Left kidney (tissue), 1 donor: ENCODE measurements at regions not wholly inside any gene's neighbourhood (a gene's known extent, or its start where the extent isn't known, plus 50 kb on each side); places are given as distances from the start of the nearest gene placed in this dataset.

Experiments
- DNase-seq: peaks from one replicate; pipeline ENCODE4 v3.0.0-alpha.2; 2013

DNA sequence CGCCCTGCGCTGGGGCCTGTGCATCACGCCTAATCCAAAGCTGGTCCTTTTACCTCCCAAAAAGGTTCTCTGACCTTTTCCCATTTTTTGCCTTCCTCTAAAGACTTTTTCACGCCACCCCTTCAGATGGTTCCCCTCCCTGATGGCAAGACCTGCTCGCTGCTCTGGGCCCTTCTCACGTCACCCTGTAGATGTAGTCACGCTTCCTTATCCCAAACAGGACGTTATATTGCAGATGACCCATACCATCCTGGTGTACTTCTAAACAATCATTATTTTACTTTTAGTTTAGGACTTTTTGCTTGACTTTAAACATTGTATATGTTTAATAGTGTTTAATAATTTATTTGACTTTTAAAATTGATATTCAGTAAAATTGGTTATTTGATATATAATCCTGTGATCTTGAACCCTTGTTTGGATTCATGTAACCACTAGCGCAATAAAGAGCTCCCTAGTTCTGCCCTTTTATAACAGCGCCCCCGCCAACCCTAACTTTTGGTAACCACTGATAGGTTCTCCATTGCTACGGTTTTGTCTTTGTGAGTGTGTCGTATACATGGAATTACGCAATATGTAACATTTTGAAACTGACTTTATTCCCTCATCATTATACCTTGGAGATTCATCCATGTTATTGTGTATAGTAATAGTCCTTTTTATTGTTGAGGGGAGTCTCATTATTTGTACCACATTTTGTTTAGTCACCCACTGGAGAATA is 159.0 kb upstream of the CHRNA7 start:
- no peak for DNase-seq

DNA sequence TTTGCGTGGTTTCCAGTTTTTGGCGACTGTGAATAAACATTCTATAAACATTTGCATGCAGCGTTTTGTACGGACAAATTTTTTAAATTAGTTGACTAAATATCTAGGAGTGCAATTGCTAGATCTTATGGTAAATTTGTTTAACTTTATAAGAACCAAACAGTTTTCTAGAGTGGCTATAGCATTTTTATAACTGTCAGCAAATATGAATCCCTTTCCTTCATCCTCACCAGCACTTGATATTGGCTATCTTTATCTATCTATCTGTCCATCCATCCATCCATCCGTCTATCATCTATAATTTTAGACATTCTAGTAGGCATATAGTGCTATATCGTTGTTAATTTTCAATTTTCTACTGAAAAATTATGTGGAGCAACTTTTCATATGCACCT is 158.4 kb upstream of the CHRNA7 start:
- DNase-seq, result no peak

DNA sequence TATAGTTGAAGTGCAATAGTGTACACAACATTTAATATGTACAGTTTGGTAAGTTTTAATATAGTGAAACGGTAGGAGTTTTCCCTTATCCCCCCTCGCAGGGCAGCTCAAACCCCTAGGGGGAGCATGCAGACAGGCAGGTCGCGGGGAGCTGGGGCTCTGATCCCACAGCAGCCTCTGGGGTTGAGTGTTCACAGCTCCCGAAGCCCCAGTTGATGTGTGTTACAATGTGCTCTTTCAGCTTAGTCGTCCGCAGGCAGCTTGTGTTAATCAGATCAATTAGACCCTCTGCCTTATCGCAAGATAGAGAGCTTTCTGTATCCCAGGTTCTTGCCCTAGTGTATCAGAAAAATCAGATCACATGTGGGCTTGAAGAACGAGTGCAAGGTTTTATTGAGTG is 143.1 kb upstream of the CHRNA7 start:
- no peak for DNase-seq

DNA sequence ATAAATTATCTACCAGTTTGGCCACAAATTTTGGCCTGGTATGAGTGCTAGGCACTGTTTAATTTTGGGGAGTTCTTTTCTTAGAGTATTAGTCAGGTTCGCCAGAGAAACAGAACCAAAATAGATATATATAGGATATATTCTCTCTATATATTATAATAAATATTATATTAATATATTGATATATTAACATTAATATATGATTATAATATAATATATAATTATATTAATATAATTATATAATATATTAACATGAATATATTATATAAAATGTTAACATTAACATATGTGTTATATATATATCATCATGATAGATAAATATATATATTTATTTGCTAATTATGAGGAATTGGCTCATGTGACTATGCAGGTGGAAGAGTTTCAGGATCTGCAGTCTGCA is 137.8 kb upstream of the CHRNA7 start:
- DNase-seq, result no peak

DNA sequence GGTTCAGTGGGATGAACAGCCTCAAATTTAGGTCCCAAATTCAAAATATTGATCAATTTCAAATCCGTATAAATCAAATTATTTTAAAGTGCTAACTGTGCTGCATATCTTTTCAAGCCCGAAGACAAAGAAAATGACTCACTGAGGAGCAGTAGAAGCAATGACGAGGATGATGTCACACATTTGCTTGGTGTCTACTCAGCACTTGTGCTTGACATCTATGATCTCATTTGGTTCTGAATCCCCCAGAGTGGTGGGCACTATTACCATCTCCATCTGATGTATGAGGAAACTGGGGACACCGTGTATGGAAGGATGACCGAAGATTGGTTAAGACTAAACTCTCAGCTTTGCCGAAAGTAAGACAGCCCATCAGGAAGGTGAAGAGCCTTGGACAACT is 136.5 kb upstream of the CHRNA7 start:
- DNase-seq, result no peak

DNA sequence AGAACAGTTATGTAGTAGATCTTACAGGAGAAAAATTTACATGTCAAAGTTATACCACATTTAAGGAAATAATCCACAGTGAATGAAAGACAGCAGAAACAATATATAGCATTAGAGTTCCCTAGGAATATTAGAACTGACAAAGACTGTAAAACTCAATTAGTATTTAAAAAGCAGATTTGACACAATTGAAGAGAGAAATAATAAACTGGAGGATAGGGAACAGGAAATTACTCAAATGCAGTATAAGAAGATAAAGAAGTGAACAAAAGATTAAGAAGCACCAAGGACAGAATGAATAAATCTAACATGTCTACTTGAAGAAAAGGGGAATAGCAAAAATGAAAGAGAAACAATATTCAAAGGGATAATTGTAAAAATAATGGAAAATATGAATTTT is 132.6 kb upstream of the CHRNA7 start:
- no peak for DNase-seq

DNA sequence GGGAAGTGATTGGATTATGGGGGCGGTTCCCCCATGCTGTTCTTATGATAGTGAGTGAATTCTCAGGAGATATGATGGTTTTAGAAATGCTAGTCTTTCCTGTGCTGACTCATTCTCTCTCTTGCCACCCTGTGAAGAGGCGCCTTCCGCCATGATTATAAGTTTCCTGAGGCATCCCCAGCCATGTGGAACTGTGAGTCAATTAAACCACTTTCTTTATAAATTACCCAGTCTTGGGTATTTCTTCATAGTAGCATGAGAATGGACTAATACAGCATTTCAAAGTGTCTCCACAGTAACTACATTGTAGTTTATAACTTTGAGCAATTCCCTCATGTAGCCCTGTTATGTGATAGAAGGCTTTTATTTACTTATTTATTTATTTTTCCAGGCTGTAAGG is 128.8 kb upstream of the CHRNA7 start:
- DNase-seq, result no peak

DNA sequence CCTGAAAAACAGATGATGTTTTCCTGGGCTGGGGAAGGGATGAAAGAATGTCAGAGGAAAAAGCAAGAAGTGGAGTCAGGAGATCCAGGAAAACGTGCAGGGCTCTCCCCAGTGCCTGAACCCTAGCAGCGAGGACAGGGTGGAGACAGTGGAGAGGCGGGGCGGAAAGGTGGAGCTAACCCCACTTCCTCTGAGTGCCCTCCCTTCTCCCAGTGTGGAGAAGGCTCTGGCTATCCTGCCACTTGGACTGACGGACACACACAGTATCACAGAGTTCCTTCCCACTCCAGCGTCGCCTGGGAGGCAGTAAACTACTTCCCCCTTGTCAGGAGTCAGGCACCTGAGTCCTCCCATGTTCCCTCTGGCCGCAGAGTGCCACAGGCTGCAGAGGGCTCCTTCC is 125.3 kb upstream of the CHRNA7 start:
- no peak for DNase-seq

DNA sequence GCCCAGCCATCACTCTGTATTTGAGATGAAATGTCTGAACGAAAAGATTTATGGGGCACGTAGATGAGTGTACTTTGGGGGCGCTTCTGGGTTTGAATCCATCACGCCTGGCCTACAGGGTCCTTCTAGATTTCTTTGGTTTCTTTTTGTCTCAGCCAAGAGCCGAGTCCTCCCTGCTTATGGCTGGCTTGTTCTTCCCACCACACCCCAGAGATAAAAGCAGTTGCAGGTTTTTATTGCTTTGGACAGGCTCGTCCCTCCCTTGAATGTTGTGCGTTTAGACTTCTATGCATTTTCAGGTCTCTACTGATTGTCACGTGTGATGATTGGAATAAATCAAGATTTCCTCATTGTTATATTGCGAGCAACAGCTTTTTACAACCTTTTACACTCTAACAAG is 104.8 kb upstream of the CHRNA7 start:
- no peak for DNase-seq

DNA sequence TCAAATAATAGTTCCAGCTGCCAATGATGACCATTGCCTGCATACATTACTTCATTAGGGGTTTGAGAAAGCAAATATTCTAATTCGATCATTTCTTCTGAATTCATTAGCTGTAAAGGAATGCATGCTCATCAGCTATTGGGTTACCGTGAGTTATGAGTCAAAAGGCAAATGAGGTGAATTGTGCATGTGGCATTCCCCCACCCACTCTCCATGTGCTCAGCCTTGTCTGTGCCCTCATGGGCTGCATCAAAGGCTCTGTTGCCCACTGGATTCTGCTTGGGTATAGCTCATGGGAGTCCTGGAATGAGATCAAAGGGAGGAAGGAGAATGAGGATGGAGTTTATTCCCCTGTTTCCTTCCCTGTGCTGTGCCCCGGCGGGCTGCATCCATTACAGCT is 99.3 kb upstream of the CHRNA7 start:
- no peak for DNase-seq

DNA sequence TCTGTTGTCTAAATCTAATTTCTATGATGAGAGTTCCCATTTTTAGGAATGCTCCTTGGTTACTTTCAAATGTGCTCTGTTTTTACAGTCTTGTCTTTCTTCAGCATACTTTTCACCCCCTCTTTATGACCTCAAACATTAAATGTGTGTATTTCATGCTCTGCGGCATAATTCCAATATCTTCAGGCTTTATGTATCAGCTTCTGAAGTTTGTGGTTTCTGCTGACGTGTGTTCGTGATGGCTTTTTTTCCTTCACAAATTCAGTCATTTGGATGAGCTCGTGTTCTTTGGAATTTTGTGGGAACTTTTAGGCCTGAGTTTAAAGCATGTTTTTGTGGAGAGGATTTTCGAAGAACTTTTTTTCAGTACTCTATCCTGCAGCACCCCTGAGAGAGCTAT is 97.7 kb upstream of the CHRNA7 start:
- DNase-seq, result no peak

DNA sequence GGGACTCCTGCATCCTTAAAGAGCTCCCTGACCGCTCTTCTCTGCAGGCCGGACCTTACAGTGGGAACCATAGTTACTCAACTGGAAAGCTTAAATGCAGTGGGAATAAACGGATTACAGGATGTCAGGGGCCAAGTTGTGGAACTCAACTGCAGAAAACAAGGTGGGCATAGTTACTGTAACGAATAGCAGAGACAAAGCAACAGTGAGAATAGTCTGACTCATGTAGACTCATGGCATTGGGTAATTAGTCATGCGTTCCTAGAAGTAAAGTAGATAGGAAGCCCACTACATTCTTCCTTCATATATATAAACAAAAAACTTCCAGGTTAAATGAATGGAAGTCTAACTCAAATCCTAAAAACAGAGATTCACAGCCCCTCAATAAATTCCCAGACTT is 95.5 kb upstream of the CHRNA7 start:
- no peak for DNase-seq

DNA sequence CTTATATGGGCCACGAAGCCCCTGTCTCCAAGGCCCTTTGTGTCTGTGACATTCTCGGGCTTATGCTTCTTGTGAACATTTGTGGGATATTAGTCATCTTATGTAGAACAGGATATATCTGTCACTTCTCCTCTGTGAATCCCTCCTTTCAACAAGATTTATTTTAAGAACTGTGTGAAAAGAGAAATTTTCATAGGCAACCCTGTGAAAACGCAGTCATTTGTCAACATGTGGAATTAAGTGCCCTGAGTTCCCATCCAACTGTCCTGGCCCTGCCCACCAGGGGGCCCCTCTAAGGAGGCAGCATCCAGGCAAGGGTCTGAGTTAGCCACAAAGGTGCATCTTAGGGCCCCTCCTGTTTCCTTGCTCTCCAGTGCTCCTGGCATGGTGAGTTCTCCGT is 76.8 kb upstream of the CHRNA7 start:
- no peak for DNase-seq

DNA sequence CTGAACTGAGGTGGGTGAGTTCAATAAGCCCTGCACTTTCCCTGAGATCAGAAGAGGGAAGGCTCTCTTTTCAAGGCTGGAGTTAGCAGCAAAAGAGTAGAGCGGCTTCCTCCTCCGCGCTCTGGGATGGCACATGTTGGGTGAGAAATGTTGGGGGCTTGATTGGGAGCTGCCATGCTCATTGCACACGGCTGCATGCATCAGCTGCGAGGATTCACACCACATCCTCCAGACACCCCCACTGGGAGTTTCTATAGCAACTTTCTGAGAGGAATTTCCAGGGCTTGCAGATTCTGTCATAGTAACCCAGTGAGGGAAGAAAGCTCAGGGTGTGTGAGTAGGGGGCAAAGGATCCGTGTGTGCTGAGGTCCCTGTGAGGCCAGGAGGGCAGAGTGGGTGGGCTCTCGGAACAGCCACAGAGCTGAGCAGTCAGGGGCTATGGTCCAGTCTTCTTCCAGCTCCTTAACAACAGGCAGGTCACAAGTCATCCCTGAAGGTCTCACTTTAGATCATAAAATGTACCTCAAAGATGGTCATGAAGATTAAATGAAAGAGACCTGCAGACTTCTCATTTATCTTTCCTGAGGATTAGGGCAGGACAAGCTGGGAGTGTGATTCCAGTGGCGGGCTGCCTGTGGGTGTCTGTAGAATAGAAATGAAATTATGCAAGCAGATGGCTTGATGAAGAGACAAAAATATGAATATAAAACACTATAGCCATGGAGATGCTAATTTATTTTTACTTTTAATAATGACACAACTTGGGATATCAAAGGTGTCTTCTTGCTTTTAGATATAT is 75.7 kb upstream of the CHRNA7 start:
- DNase-seq, result no peak

DNA sequence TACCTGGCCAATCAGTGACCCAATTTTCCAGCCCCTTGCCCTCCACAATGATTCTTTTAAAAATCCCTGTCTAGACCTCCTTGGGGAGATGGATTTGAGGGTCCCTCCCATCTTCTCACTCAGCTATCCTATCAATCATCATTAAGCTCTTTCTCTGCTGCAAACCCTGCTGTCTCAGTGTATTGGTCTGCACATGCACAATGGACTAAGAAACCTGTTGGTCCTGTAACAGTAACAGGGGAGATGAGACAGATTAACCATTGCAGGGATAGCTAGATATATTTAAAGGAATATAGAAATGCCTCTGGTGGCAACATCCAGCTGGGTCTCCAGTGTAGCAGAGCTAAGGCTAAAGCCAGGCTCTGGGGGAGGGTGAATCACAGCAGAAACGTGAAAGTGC is 74.6 kb upstream of the CHRNA7 start:
- no peak for DNase-seq

DNA sequence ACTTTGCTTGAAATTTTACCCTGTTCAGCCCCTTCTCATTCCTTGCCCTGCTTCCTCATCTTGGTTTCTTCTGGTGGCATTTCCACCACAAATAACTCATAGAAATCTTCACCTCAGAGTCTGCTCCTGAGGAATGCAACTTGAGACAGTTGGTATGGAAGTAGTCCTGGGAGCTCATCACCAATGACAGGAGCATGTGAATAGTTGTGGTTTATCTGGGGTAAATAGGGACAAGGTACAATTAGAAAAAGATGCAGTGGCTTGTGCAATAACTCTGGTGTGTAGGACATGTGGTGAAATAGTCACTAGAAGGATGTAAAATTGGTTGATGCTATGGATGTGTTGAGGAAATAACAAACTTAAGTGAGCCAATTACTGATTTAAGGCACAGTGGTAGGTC is 72.7 kb upstream of the CHRNA7 start:
- no peak for DNase-seq

DNA sequence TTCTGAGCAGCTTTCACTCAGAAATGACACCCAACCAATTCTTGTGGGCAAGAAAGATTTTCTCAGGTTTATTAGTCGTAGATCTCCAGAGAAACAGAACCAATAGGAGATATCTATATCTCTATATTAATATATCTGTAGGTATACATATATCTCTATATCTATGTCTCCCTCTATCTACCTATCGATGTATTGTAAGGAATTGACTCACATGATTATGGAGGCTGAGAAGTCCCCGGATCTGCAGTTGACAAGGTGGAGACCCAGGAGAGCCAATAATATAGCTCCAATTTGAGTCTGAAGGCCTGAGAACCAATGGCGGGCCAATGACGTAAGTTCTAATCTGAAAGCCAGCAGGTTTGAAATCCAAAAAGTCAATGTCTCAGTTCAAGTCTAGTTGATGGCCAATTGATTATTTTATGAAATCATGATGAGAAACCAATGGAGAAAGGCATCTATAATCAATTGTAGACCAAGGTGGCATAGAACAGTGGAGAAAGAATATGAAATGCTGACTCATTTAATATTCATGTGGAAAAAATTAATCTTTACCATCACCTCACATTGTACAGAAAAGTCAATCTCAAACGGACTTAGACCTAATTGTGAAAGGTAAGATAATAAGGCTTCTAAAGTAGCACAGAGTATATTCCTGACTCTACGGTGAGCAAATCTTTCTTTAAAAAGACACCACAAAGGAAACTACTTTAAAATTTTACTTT is 65.6 kb upstream of the CHRNA7 start:
- DNase-seq, result no peak

DNA sequence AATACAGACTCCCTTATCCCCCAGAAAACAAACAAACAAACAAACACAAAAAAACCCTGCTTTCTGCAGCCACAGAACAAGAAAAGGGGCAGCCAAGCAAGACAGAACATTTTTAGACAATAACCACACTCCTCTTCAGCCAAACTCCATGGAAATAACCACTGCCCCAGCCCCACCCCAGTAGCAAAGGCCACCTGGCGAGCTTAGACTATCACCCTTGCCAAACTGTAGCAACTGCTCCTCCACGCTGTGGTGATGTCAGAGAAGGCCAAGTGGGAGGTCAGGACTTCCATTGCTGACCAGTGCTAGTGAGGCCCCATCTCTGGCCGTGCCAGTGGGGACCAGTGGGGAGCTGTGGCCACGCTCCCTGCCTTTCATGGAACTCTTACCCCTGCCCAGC is 60.3 kb upstream of the CHRNA7 start:
- no peak for DNase-seq

DNA sequence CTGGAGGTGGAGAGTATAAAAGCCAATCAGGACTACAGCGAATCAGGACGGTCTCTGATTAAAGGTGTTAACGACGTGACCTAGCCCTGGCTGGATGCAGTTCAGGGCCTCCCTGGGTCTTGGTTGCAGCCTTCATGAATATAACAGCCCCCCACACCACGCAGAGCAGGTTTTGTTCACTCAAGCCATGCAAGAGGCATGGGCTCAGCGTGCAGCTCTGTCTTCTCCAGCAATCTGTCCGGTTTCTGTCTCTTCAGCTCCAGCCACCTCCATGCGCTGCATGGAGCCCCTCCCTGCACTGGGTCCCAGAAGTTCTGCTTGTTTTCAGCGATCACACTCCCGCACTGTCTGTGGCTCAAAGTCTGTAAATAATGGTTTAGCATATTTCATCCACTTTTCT is 57.1 kb upstream of the CHRNA7 start:
- DNase-seq, result no peak

DNA sequence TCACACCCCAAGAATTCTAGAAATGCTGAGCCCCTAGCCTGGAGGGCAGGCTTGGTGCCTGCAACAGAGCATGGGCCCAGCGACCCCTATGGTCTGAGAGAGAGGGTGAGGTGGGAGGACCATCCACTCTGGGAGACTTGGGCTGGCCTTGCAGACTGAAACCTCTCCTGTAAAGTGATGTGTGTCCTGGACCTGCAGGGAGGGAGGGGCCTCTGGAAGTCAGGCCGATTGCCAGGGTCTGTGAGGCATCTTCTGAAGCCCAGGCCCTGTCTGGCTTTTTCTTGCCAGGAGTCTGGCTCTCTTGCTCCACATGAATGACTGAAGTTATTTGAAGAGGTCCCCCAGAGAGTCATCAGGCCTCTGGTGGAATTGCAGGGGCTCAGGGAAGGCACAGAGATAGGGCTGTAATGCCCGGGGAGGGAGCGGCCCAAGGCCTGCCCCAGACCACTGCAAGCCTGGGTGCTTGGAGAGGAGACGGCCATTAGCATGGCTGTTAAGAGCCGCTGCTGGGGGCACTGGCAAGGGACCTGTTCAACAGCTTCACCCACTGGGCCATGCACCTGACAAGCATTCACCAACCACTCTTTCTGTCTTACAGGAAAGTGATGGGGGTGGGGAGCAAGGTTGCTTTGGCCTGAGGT is 56.0 kb upstream of the CHRNA7 start:
- DNase-seq, result no peak

DNA sequence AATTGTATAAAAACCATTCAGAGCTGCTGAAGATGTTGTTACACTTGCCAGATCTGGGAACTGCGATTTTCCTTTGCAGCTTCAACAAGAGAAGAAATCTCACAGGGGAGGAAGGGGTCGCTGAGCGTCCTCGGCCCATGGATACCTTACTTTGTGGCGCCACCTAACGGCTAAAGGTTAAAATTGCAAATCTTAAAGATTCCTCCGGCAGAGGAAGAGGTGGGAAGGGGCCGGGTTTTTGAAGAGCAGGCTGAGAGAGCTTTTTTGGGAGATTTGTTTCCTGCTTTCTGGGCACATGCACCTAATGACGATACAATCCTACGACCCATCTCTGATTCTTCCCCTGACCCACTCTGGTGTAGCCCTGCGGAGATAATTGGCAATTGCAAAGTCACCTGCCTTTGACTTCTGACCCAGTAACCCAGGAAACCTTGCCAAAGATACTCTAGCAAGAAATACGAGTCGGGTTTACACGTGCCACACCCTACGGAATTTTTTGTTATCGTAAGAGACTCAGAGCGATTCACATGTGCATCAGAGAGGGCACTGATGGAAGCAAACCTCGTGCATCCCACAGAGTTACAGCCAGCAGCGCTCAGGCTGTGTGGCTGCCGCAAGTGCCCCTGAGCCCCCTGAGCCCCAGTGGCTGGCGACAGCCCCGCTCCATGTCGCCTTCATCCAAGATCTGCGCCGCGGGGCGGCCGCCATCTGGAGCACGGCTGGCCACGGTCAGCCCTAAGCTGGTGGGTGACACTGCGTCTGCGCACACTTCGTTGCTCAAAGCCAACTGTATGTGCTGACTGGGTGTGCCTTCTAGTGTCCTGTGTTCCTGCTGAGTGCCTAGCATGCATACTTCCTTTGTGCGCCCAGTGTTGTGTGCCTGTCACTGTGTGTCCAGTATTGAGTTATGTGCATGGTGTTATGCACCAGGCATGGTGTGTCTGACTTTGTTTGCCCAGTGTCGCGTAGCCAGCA is 55.2 kb upstream of the CHRNA7 start:
- peak; percentile 73 for DNase-seq

DNA sequence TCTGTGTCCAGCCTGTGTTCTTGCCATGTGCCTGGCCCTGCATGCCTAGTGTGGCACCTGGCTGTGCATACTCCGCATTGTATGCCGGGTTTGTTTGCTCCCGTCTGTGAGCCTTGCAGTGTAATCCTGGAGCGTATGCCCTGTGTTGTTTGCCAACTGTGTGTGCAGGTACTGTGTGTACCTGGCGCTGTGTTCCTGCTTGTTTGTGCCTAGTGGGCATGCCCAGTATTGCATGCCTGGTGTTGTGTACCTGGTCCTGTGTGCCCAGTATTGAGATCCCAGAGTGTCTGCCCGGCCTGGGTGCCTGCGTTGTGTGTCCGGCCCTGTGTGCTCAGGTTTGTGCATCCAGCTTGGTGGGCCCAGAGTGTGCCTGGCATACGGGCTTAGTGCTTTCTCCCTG is 54.5 kb upstream of the CHRNA7 start:
- no peak for DNase-seq
